ENCODE measurements at regions not wholly inside any gene's neighbourhood (a gene's known extent, or its start where the extent isn't known, plus 50 kb on each side); places are given as distances from the start of the nearest gene placed in this dataset.

- no peak for DNase-seq (ENCODE audit: low read depth)
Measured at GRCh38 chr4:76841026-76841425, 56.9 kb downstream of the SOWAHB start.

- DNase-seq (ENCODE audit: low read depth), result peak; percentile 40
Measured at GRCh38 chr4:76836860-76837562, 60.9 kb downstream of the SOWAHB start.

All from myocyte (in vitro differentiated cells).